ENCODE measurements at regions not wholly inside any gene's neighbourhood (a gene's known extent, or its start where the extent isn't known, plus 50 kb on each side); places are given as distances from the start of the nearest gene placed in this dataset.

- DNase-seq: no peak
These were observed 245.2 kb downstream of the TLE3 start for GRCh38 chr15:69852482-69852881.

- DNase-seq: no peak
These were observed 244.8 kb downstream of the TLE3 start for GRCh38 chr15:69852916-69853315.

GRCh38 chr15:69853544-69853951 is 244.2 kb downstream of the TLE3 start:
- DNase-seq: peak; percentile 26

- DNase-seq: no peak
These were observed 243.7 kb downstream of the TLE3 start for GRCh38 chr15:69854001-69854400.

GRCh38 chr15:69854521-69855181 is 243.1 kb downstream of the TLE3 start:
- no peak for DNase-seq

- DNase-seq: no peak
These were observed 242.3 kb downstream of the TLE3 start for GRCh38 chr15:69855258-69856000.

GRCh38 chr15:69857250-69857649 is 240.5 kb downstream of the TLE3 start:
- no peak for DNase-seq

- no peak for DNase-seq
These were observed 239.9 kb downstream of the TLE3 start for GRCh38 chr15:69857686-69858391.

- DNase-seq: no peak
These were observed 239.3 kb downstream of the TLE3 start for GRCh38 chr15:69858456-69858855.

- DNase-seq: no peak
These were observed 237.9 kb downstream of the TLE3 start for GRCh38 chr15:69859866-69860265.

- DNase-seq: no peak
These were observed 237.4 kb downstream of the TLE3 start for GRCh38 chr15:69860321-69860720.

- DNase-seq: no peak
These were observed 236.8 kb downstream of the TLE3 start for GRCh38 chr15:69860921-69861320.

- no peak for DNase-seq
These were observed 236.2 kb downstream of the TLE3 start for GRCh38 chr15:69861331-69862171.

GRCh38 chr15:69862540-69862939 is 235.2 kb downstream of the TLE3 start:
- no peak for DNase-seq

GRCh38 chr15:69863446-69863845 is 234.3 kb downstream of the TLE3 start:
- no peak for DNase-seq

GRCh38 chr15:69865369-69865768 is 232.3 kb downstream of the TLE3 start:
- no peak for DNase-seq

- DNase-seq: no peak
These were observed 229.0 kb downstream of the TLE3 start for GRCh38 chr15:69868756-69869155.

- DNase-seq: no peak
These were observed 228.4 kb downstream of the TLE3 start for GRCh38 chr15:69869291-69869690.

GRCh38 chr15:69869881-69870505 is 227.7 kb downstream of the TLE3 start:
- no peak for DNase-seq

- DNase-seq: no peak
These were observed 226.1 kb downstream of the TLE3 start for GRCh38 chr15:69871511-69872134.

- no peak for DNase-seq
These were observed 223.9 kb downstream of the TLE3 start for GRCh38 chr15:69873807-69874206.

GRCh38 chr15:69874321-69874720 is 223.4 kb downstream of the TLE3 start:
- DNase-seq: no peak

Data from HCEC 1CT (cell line).